ENCODE measurements at regions not wholly inside any gene's neighbourhood (a gene's known extent, or its start where the extent isn't known, plus 50 kb on each side); places are given as distances from the start of the nearest gene placed in this dataset.

DNA sequence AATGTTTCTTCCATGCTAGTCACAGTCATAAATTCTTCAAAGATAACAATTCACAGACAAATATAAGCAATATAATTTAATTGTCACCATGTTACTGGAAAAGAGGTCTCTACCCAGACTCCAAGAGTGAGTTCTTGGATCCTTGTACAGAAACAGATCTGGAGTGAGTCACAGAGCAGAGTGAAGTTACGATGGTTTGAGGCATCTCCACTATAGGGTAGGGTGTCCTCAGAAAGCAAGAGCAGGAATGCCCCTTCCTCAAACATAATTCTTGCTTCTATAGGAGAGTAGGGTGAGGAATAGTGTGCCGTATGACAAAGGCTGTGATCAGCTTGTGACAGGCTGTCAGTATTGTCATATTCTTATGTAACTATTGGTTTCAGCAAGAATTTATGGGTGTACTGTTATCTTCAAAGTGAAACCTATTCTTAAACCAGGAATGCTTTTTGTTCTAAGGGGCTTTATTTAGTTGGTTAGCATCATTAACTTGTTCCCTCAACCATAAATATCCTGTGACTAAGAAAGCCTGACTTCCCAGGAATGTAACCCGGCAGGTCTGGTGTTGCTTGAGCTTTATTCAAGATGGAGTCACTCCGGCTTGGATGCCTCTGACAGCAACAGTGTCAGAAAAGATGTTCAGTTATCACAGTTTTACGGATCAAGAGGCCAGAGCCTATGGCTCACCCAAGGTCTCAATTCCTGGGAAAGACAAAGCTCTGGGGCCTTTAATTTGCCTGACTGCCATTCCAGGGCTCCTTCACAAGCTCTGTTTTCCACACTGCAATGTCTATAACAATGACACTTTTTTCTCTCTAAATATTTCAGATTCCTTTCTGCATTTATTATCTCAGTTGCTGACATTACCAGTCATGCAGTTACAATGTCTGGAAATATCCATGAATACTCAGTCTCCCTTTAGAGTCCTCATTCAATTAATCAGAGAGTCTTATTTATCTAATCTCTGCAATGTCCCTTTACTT, 298.6 kb downstream of the C6orf118 start:
- TF ChIP-seq, protein P1, sequence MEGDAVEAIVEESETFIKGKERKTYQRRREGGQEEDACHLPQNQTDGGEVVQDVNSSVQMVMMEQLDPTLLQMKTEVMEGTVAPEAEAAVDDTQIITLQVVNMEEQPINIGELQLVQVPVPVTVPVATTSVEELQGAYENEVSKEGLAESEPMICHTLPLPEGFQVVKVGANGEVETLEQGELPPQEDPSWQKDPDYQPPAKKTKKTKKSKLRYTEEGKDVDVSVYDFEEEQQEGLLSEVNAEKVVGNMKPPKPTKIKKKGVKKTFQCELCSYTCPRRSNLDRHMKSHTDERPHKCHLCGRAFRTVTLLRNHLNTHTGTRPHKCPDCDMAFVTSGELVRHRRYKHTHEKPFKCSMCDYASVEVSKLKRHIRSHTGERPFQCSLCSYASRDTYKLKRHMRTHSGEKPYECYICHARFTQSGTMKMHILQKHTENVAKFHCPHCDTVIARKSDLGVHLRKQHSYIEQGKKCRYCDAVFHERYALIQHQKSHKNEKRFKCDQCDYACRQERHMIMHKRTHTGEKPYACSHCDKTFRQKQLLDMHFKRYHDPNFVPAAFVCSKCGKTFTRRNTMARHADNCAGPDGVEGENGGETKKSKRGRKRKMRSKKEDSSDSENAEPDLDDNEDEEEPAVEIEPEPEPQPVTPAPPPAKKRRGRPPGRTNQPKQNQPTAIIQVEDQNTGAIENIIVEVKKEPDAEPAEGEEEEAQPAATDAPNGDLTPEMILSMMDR (IDR thresholded peaks at IDR 0.05), result no peak
- TF ChIP-seq POLR2AphosphoS5 (IDR thresholded peaks at IDR 0.05) (no peak), POLR2A (IDR thresholded peaks at IDR 0.05; ENCODE audit: low read depth) (no peak), EP300 (IDR thresholded peaks at IDR 0.05) (no peak)

Data from esophagus muscularis mucosa (tissue), 4 donors.